ENCODE measurements at regions not wholly inside any gene's neighbourhood (a gene's known extent, or its start where the extent isn't known, plus 50 kb on each side); places are given as distances from the start of the nearest gene placed in this dataset.
A peak's percentile ranks its signal among the peaks of the same experiment; 100 is the strongest.

DNA sequence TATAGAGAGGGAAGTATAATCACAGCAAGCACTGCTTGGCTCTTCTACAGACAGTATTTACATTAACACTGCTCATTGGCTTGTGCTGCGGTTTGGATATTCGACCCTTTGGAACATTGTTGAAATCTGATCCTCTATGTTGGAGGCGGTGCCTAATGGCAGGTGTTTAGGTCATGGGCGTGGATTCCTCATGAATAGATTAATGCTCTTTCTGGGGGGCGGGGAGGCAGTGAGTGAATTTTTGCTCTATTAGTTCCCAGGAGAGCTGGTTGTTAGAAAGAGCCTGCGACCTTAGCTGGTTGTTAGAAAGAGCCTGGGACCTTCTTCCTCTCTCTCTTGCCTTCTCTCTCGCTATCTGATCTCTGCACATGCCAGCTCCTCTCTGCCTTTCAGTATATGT is 77.3 kb upstream of the SVIL start:
- H3K4me2 ChIP-seq (ENCODE audit: low read length): no peak overlapping the region
- no peak overlapping the region for H3K9ac ChIP-seq (ENCODE audit: low read length)
- no peak overlapping the region for H4K8ac ChIP-seq (ENCODE audit: low read depth, low read length)
- peaks cover 2 to 3% of the 10 kb centered on the region in 2 experiments for H3K4me1 ChIP-seq (ENCODE audit: control insufficient read depth in 1 of 2, insufficient read depth in 2 of 2, low read length in 2 of 2)
- no peak overlapping the region for H3K4ac ChIP-seq (ENCODE audit: low read depth, low read length)
- peak in 1 of 2 donors; percentile 30 for DNase-seq
- no peak overlapping the region for H2BK5ac ChIP-seq (ENCODE audit: low read depth, low read length, poor library complexity)
- no peaks in the 10 kb centered on the region for H3K27me3 ChIP-seq (ENCODE audit: insufficient read depth, low read length)
- H3K27ac ChIP-seq (ENCODE audit: low read depth, low read length): no peak overlapping the region
- no peak overlapping the region for H4K12ac ChIP-seq (ENCODE audit: low read depth, low read length)
- H3K4me3 ChIP-seq (ENCODE audit: low read depth, low read length): no peak overlapping the region
- H2AFZ ChIP-seq (ENCODE audit: insufficient read depth, low read length, poor library complexity): no peak overlapping the region
- H2AK5ac ChIP-seq (ENCODE audit: low read length): no peak overlapping the region
- H2BK12ac ChIP-seq (ENCODE audit: low read length): no peak overlapping the region
- no CpG with 5 or more reads among the region's 7 CpGs for WGBS (ENCODE audit: extremely low coverage, insufficient coverage, insufficient read length)
- no peak overlapping the region for H4K91ac ChIP-seq (ENCODE audit: low read depth, low read length)
- no peak overlapping the region for H3K23ac ChIP-seq (ENCODE audit: low read length)
- H3K18ac ChIP-seq (ENCODE audit: low read length): no peak overlapping the region
- H3K36me3 ChIP-seq (ENCODE audit: control insufficient read depth in 1 of 2, insufficient read depth in 2 of 2, low read length in 2 of 2): no peaks in the 10 kb centered on the region
- no peaks in the 10 kb centered on the region for H3K79me1 ChIP-seq (ENCODE audit: low read length)
- no peak overlapping the region for H3K14ac ChIP-seq (ENCODE audit: low read length)
- no peaks in the 10 kb centered on the region for H3K9me3 ChIP-seq (ENCODE audit: insufficient read depth, low read depth, low read length)
- H2BK120ac ChIP-seq (ENCODE audit: insufficient read depth, low read length, poor library complexity): no peak overlapping the region
- peaks cover 7% of the 10 kb centered on the region for H3K79me2 ChIP-seq (ENCODE audit: control insufficient read depth, insufficient read depth, low read length, poor library complexity)

GRCh38 chr10:29710128-29710527 is 75.4 kb upstream of the SVIL start:
- H2BK12ac ChIP-seq (ENCODE audit: low read length): no peak overlapping the region
- no peaks in the 10 kb centered on the region for H3K27me3 ChIP-seq (ENCODE audit: insufficient read depth, low read length)
- H2AFZ ChIP-seq (ENCODE audit: insufficient read depth, low read length, poor library complexity): no peak overlapping the region
- no peaks in the 10 kb centered on the region for H3K9me3 ChIP-seq (ENCODE audit: insufficient read depth, low read depth, low read length)
- H3K4me1 ChIP-seq (ENCODE audit: control insufficient read depth in 1 of 2, insufficient read depth in 2 of 2, low read length in 2 of 2): no peaks in the 10 kb centered on the region
- no CpG with 5 or more reads among the region's 8 CpGs for WGBS (ENCODE audit: extremely low coverage, insufficient coverage, insufficient read length)
- H3K4ac ChIP-seq (ENCODE audit: low read depth, low read length): no peak overlapping the region
- no peaks in the 10 kb centered on the region for H3K36me3 ChIP-seq (ENCODE audit: control insufficient read depth in 1 of 2, insufficient read depth in 2 of 2, low read length in 2 of 2)
- no peak overlapping the region for H3K14ac ChIP-seq (ENCODE audit: low read length)
- no peak overlapping the region for H4K91ac ChIP-seq (ENCODE audit: low read depth, low read length)
- no peak overlapping the region for H2BK5ac ChIP-seq (ENCODE audit: low read depth, low read length, poor library complexity)
- H2BK120ac ChIP-seq (ENCODE audit: insufficient read depth, low read length, poor library complexity): no peak overlapping the region
- DNase-seq: no peak
- H3K4me2 ChIP-seq (ENCODE audit: low read length): no peak overlapping the region
- H3K79me2 ChIP-seq (ENCODE audit: control insufficient read depth, insufficient read depth, low read length, poor library complexity): peaks cover 4% of the 10 kb centered on the region
- no peak overlapping the region for H3K23ac ChIP-seq (ENCODE audit: low read length)
- H3K4me3 ChIP-seq (ENCODE audit: low read depth, low read length): no peak overlapping the region
- no peak overlapping the region for H3K27ac ChIP-seq (ENCODE audit: low read depth, low read length)
- H4K8ac ChIP-seq (ENCODE audit: low read depth, low read length): no peak overlapping the region
- H2AK5ac ChIP-seq (ENCODE audit: low read length): no peak overlapping the region
- H4K12ac ChIP-seq (ENCODE audit: low read depth, low read length): no peak overlapping the region
- H3K9ac ChIP-seq (ENCODE audit: low read length): no peak overlapping the region
- H3K18ac ChIP-seq (ENCODE audit: low read length): no peak overlapping the region
- no peaks in the 10 kb centered on the region for H3K79me1 ChIP-seq (ENCODE audit: low read length)

DNA sequence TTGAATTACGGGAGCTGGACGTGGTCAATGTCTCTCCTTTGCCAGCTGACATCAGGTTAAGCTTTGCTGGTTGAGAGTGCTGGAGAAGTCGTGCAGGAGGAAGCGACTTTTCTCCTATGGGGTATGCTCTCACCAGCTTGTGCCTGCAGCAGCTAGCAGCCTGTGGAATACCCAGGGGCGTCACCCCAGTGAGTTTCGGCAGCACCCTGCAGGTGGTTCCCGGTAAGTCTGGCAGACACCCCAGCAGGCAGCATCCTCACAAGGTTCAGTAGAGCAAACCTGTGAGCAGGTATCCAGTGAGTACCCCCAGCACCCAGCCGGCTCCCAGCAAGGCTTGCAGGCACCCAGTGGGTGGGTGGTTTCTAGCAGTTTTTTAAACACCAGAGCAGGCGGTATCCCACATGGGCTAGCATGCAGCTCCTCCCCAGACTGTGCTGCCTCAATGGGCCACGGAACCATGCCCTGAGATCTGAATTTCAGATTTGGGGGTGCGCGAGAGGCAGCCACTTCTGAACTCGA is 74.8 kb upstream of the SVIL start:
- peak overlapping the region; percentile 73 for H3K4ac ChIP-seq (ENCODE audit: low read depth, low read length)
- no peak overlapping the region for H2BK120ac ChIP-seq (ENCODE audit: insufficient read depth, low read length, poor library complexity)
- H3K79me1 ChIP-seq (ENCODE audit: low read length): no peaks in the 10 kb centered on the region
- no peak overlapping the region for H4K91ac ChIP-seq (ENCODE audit: low read depth, low read length)
- H4K8ac ChIP-seq (ENCODE audit: low read depth, low read length): no peak overlapping the region
- H2AK5ac ChIP-seq (ENCODE audit: low read length): no peak overlapping the region
- H2BK5ac ChIP-seq (ENCODE audit: low read depth, low read length, poor library complexity): no peak overlapping the region
- H3K4me1 ChIP-seq (ENCODE audit: control insufficient read depth in 1 of 2, insufficient read depth in 2 of 2, low read length in 2 of 2): peaks cover 1 to 2% of the 10 kb centered on the region in 2 experiments
- H3K9ac ChIP-seq (ENCODE audit: low read length): no peak overlapping the region
- H3K14ac ChIP-seq (ENCODE audit: low read length): no peak overlapping the region
- no peak for DNase-seq
- H3K4me2 ChIP-seq (ENCODE audit: low read length): no peak overlapping the region
- no peaks in the 10 kb centered on the region for H3K9me3 ChIP-seq (ENCODE audit: insufficient read depth, low read depth, low read length)
- no peak overlapping the region for H2AFZ ChIP-seq (ENCODE audit: insufficient read depth, low read length, poor library complexity)
- H3K79me2 ChIP-seq (ENCODE audit: control insufficient read depth, insufficient read depth, low read length, poor library complexity): peaks cover 4% of the 10 kb centered on the region
- no peaks in the 10 kb centered on the region for H3K36me3 ChIP-seq (ENCODE audit: control insufficient read depth in 1 of 2, insufficient read depth in 2 of 2, low read length in 2 of 2)
- H3K18ac ChIP-seq (ENCODE audit: low read length): peak overlapping the region; percentile 79
- no peak overlapping the region for H3K27ac ChIP-seq (ENCODE audit: low read depth, low read length)
- H2BK12ac ChIP-seq (ENCODE audit: low read length): no peak overlapping the region
- no peaks in the 10 kb centered on the region for H3K27me3 ChIP-seq (ENCODE audit: insufficient read depth, low read length)
- no peak overlapping the region for H3K4me3 ChIP-seq (ENCODE audit: low read depth, low read length)
- WGBS (ENCODE audit: extremely low coverage, insufficient coverage, insufficient read length): no CpG with 5 or more reads among the region's 13 CpGs
- no peak overlapping the region for H4K12ac ChIP-seq (ENCODE audit: low read depth, low read length)
- no peak overlapping the region for H3K23ac ChIP-seq (ENCODE audit: low read length)

DNA sequence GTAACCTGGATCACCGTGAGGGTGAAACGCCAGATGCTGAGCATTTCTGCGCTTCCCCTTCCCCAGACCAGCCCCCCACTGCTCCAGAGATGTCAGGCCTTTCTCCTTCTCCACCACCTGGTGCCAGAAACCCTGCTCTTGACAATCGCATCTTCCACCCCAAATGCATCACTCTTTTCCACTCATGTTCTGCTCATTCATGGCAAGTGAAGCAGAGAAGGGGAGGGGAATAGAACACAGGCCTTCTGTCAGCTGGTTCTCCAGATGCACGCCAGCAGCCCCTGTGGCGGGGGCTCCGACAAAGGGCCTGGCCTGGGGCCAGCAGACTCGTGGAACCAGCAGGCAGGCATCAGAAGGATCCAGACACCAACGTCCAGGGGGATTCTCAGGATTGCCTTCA is 68.5 kb upstream of the SVIL start:
- Histone ChIP-seq H2BK120ac (ENCODE audit: insufficient read depth, low read length, poor library complexity) (no peak overlapping the region), H2AFZ (ENCODE audit: insufficient read depth, low read length, poor library complexity) (no peak overlapping the region), H3K27me3 (ENCODE audit: insufficient read depth, low read length) (no peaks in the 10 kb centered on the region), H3K79me2 (ENCODE audit: control insufficient read depth, insufficient read depth, low read length, poor library complexity) (no peaks in the 10 kb centered on the region), H4K8ac (ENCODE audit: low read depth, low read length) (peak overlapping the region; percentile 9), H3K4ac (ENCODE audit: low read depth, low read length) (peak overlapping the region; percentile 3), H3K9ac (ENCODE audit: low read length) (no peak overlapping the region), H3K18ac (ENCODE audit: low read length) (peak overlapping the region; percentile 11), H3K36me3 (ENCODE audit: control insufficient read depth in 1 of 2, insufficient read depth in 2 of 2, low read length in 2 of 2) (no peaks in the 10 kb centered on the region), H3K79me1 (ENCODE audit: low read length) (peaks cover 3% of the 10 kb centered on the region), H4K12ac (ENCODE audit: low read depth, low read length) (no peak overlapping the region), H3K14ac (ENCODE audit: low read length) (no peak overlapping the region), H3K4me2 (ENCODE audit: low read length) (no peak overlapping the region), H3K23ac (ENCODE audit: low read length) (no peak overlapping the region), H3K27ac (ENCODE audit: low read depth, low read length) (peak overlapping the region; percentile 68), H3K4me3 (ENCODE audit: low read depth, low read length) (no peak overlapping the region), H2BK5ac (ENCODE audit: low read depth, low read length, poor library complexity) (peak overlapping the region; percentile 62), H4K91ac (ENCODE audit: low read depth, low read length) (peak overlapping the region; percentile 20), H3K4me1 (ENCODE audit: control insufficient read depth in 1 of 2, insufficient read depth in 2 of 2, low read length in 2 of 2) (peaks cover 14 to 22% of the 10 kb centered on the region in 2 experiments), H2AK5ac (ENCODE audit: low read length) (no peak overlapping the region), H2BK12ac (ENCODE audit: low read length) (no peak overlapping the region), H3K9me3 (ENCODE audit: insufficient read depth, low read depth, low read length) (no peaks in the 10 kb centered on the region)
- DNase-seq: no peak
- no CpG with 5 or more reads among the region's 9 CpGs for WGBS (ENCODE audit: extremely low coverage, insufficient coverage, insufficient read length)

Data from trophoblast cell (in vitro differentiated cells and primary cell).